ENCODE measurements at regions not wholly inside any gene's neighbourhood (a gene's known extent, or its start where the extent isn't known, plus 50 kb on each side); places are given as distances from the start of the nearest gene placed in this dataset. TPM values are rescaled to one million over a fixed set of nuclear protein-coding genes. Genes with fewer than 3 reads are reported as not detected.

Small RNA genes lying in the stretch of these regions (small RNA-seq; reads per million reads assigned to genes)
- gene RF00322 (not detected), gene RN7SL292P (not detected), gene ROBO2P1 (not detected)

Measured in fibroblast of the aortic adventitia (primary cell).